ENCODE measurements at regions not wholly inside any gene's neighbourhood (a gene's known extent, or its start where the extent isn't known, plus 50 kb on each side); places are given as distances from the start of the nearest gene placed in this dataset.

- POLR2A ChIA-PET: no interaction called here
These were observed 309.5 kb downstream of the TMA16 start for GRCh38 chr4:163804001-163804400.

GRCh38 chr4:163806653-163807052, 312.2 kb downstream of the TMA16 start:
- POLR2A ChIA-PET: no interaction called here
- no peak for DNase-seq (ENCODE audit: low read depth)
- TF ChIP-seq CTCF (IDR thresholded peaks at IDR 0.05; ENCODE audit: insufficient read depth, low read depth, low read length): no peak
- Histone ChIP-seq H3K27me3 (ENCODE audit: control insufficient read depth, insufficient read depth, low read length) (no peaks in the 10 kb centered on the region), H3K4me3 (ENCODE audit: low read depth, low read length) (no peak overlapping the region), H3K36me3 (ENCODE audit: control insufficient read depth, insufficient read depth, low read length) (no peaks in the 10 kb centered on the region)
- CTCF ChIA-PET: interaction anchor here (0.6 kb wide), 1 partner anchor 774 kb away, joined by 3 read pairs; no protein-coding TSS in a partner anchor

More at GRCh38 chr4:163804001-163804400, 309.5 kb downstream of the TMA16 start:
- DNase-seq (ENCODE audit: low read depth): no peak
- CTCF ChIA-PET: no interaction called here
- no peaks in the 10 kb centered on the region for H3K36me3 ChIP-seq (ENCODE audit: control insufficient read depth, insufficient read depth, low read length)
- no peak overlapping the region for H3K4me3 ChIP-seq (ENCODE audit: low read depth, low read length)
- TF ChIP-seq CTCF (IDR thresholded peaks at IDR 0.05; ENCODE audit: insufficient read depth, low read depth, low read length): no peak
- no peaks in the 10 kb centered on the region for H3K27me3 ChIP-seq (ENCODE audit: control insufficient read depth, insufficient read depth, low read length)

- DNase-seq (ENCODE audit: low read depth): no peak
- Histone ChIP-seq H3K27me3 (ENCODE audit: control insufficient read depth, insufficient read depth, low read length) (no peaks in the 10 kb centered on the region), H3K4me3 (ENCODE audit: low read depth, low read length) (no peak overlapping the region), H3K36me3 (ENCODE audit: control insufficient read depth, insufficient read depth, low read length) (no peaks in the 10 kb centered on the region)
- CTCF ChIA-PET: no interaction called here
- POLR2A ChIA-PET: no interaction called here
- no peak for TF ChIP-seq CTCF (IDR thresholded peaks at IDR 0.05; ENCODE audit: insufficient read depth, low read depth, low read length)
These were observed 313.5 kb downstream of the TMA16 start for GRCh38 chr4:163808011-163808410.

- DNase-seq (ENCODE audit: low read depth): no peak
- ChIA-PET POLR2A (no interaction called here), CTCF (interaction anchor here (0.8 kb wide), 1 partner anchor 14 kb away, joined by 3 read pairs; no protein-coding TSS in a partner anchor)
- Histone ChIP-seq H3K36me3 (ENCODE audit: control insufficient read depth, insufficient read depth, low read length) (no peaks in the 10 kb centered on the region), H3K4me3 (ENCODE audit: low read depth, low read length) (no peak overlapping the region), H3K27me3 (ENCODE audit: control insufficient read depth, insufficient read depth, low read length) (no peaks in the 10 kb centered on the region)
- TF ChIP-seq CTCF (IDR thresholded peaks at IDR 0.05; ENCODE audit: insufficient read depth, low read depth, low read length): no peak
These were observed 316.3 kb downstream of the TMA16 start for GRCh38 chr4:163810755-163811154.

GRCh38 chr4:163815776-163816175, 321.3 kb downstream of the TMA16 start:
- POLR2A ChIA-PET: no interaction called here

More at GRCh38 chr4:163815776-163816175, 321.3 kb downstream of the TMA16 start:
- H3K4me3 ChIP-seq (ENCODE audit: low read depth, low read length): no peak overlapping the region
- CTCF ChIA-PET: no interaction called here
- H3K27me3 ChIP-seq (ENCODE audit: control insufficient read depth, insufficient read depth, low read length): no peaks in the 10 kb centered on the region
- no peak for DNase-seq (ENCODE audit: low read depth)
- no peaks in the 10 kb centered on the region for H3K36me3 ChIP-seq (ENCODE audit: control insufficient read depth, insufficient read depth, low read length)
- no peak for TF ChIP-seq CTCF (IDR thresholded peaks at IDR 0.05; ENCODE audit: insufficient read depth, low read depth, low read length)

All from BJ (cell line).